Glutamatergic neuron (in vitro differentiated cells): ENCODE measurements at regions not wholly inside any gene's neighbourhood (a gene's known extent, or its start where the extent isn't known, plus 50 kb on each side); places are given as distances from the start of the nearest gene placed in this dataset.

Experiments
- DNase-seq: peaks from one replicate; pipeline ENCODE4 v3.0.0; 2022
- H3K27ac Mint-ChIP-seq: one replicate; pipeline ENCODE4 v1.8.0; 2020; ENCODE audit warnings: mild to moderate bottlenecking, mixed read lengths, inconsistent platforms; ENCODE audit not compliant: unreplicated experiment
- H3K27me3 Mint-ChIP-seq: one replicate; pipeline ENCODE4 v1.8.0; 2020; ENCODE audit warnings: mild to moderate bottlenecking, moderate library complexity, mixed read lengths, inconsistent platforms; ENCODE audit not compliant: unreplicated experiment
- H3K36me3 Mint-ChIP-seq: one replicate; pipeline ENCODE4 v1.8.0; 2020; ENCODE audit warnings: mild to moderate bottlenecking, mixed read lengths, inconsistent platforms; ENCODE audit not compliant: unreplicated experiment
- H3K4me1 Mint-ChIP-seq: one replicate; pipeline ENCODE4 v1.8.0; 2020; ENCODE audit warnings: mild to moderate bottlenecking, low read depth, mixed read lengths, inconsistent platforms; ENCODE audit not compliant: unreplicated experiment
- H3K4me3 Mint-ChIP-seq: one replicate; pipeline ENCODE4 v1.8.0; 2020; ENCODE audit warnings: mild to moderate bottlenecking, mixed read lengths, inconsistent platforms; ENCODE audit not compliant: unreplicated experiment
- H3K9me3 Mint-ChIP-seq: one replicate; pipeline ENCODE4 v1.8.0; 2020; ENCODE audit warnings: mild to moderate bottlenecking, moderate library complexity, mixed read lengths, inconsistent platforms; ENCODE audit not compliant: unreplicated experiment
- CTCF ChIP-seq: fragments of 200-600 bp; sonication (generic); IDR thresholded peaks from one replicate; pipeline ENCODE4 v1.5.0; 2021; ENCODE audit not compliant: partially characterized antibody, unreplicated experiment

GRCh38 chr3:170741756-170742529, 128.1 kb downstream of the RPL22L1 start:
- Mint-ChIP-seq H3K27ac (no peak overlapping the region), H3K4me1 (peaks cover 1% of the 10 kb centered on the region), H3K9me3 (no peaks in the 10 kb centered on the region), H3K4me3 (no peak overlapping the region), H3K36me3 (no peaks in the 10 kb centered on the region), H3K27me3 (no peaks in the 10 kb centered on the region)
- no peak for TF ChIP-seq CTCF
- DNase-seq: no peak

GRCh38 chr3:170740726-170741591, 129.0 kb downstream of the RPL22L1 start:
- no peak for TF ChIP-seq CTCF
- H3K27ac Mint-ChIP-seq: no peak overlapping the region
- H3K9me3 Mint-ChIP-seq: peaks cover 2% of the 10 kb centered on the region
- H3K36me3 Mint-ChIP-seq: no peaks in the 10 kb centered on the region
- peaks cover 1% of the 10 kb centered on the region for H3K4me1 Mint-ChIP-seq
- H3K4me3 Mint-ChIP-seq: no peak overlapping the region
- DNase-seq: no peak
- H3K27me3 Mint-ChIP-seq: no peaks in the 10 kb centered on the region

GRCh38 chr3:170740285-170740684, 129.7 kb downstream of the RPL22L1 start:
- H3K27me3 Mint-ChIP-seq: no peaks in the 10 kb centered on the region
- H3K4me1 Mint-ChIP-seq: peaks cover 1% of the 10 kb centered on the region
- no peak overlapping the region for H3K27ac Mint-ChIP-seq
- no peak for DNase-seq
- H3K4me3 Mint-ChIP-seq: no peak overlapping the region
- no peaks in the 10 kb centered on the region for H3K36me3 Mint-ChIP-seq
- peaks cover 2% of the 10 kb centered on the region for H3K9me3 Mint-ChIP-seq
- no peak for TF ChIP-seq CTCF

GRCh38 chr3:170739410-170739809, 130.6 kb downstream of the RPL22L1 start:
- peaks cover 2% of the 10 kb centered on the region for H3K9me3 Mint-ChIP-seq
- peaks cover 1% of the 10 kb centered on the region for H3K4me1 Mint-ChIP-seq
- no peak for TF ChIP-seq CTCF
- no peaks in the 10 kb centered on the region for H3K36me3 Mint-ChIP-seq
- no peaks in the 10 kb centered on the region for H3K27me3 Mint-ChIP-seq
- no peak overlapping the region for H3K27ac Mint-ChIP-seq
- no peak overlapping the region for H3K4me3 Mint-ChIP-seq
- DNase-seq: no peak

- DNase-seq: no peak
- no peak overlapping the region for H3K27ac Mint-ChIP-seq
- H3K27me3 Mint-ChIP-seq: no peaks in the 10 kb centered on the region
- H3K4me1 Mint-ChIP-seq: peaks cover 1% of the 10 kb centered on the region
- peaks cover 2% of the 10 kb centered on the region for H3K9me3 Mint-ChIP-seq
- TF ChIP-seq CTCF: no peak
- H3K36me3 Mint-ChIP-seq: no peaks in the 10 kb centered on the region
- no peak overlapping the region for H3K4me3 Mint-ChIP-seq
Measured at GRCh38 chr3:170738766-170739165, 131.2 kb downstream of the RPL22L1 start.
